IMR-90 (cell line): ENCODE measurements at regions not wholly inside any gene's neighbourhood (a gene's known extent, or its start where the extent isn't known, plus 50 kb on each side); places are given as distances from the start of the nearest gene placed in this dataset.

Source experiments
- ATAC-seq: fragments of 200-7000 bp; cut with Tn5 transposase; 2 replicates; pipeline ENCODE4 v1.9.1; 2020; ENCODE audit warnings: low read depth, mild to moderate bottlenecking, moderate library complexity
- BruUV-seq: library from RNA; stranded (reverse); fragments of 400-500 nt; replicated peaks from 2 replicates; lab custom pipeline; 2021; lab: Mats Ljungman, UMichigan
- CTCF ChIA-PET: fragments of 300-600 bp; formaldehyde crosslinking; extraction: SDS; loops from one replicate; lab custom pipeline; 2021; ENCODE audit warnings: antibody characterized with exemption; lab: Yijun Ruan, JAX
- POLR2A ChIA-PET: fragments of 300-600 bp; sonication (Branson Sonifier 250); formaldehyde crosslinking; loops from one replicate; lab custom pipeline; 2022; ENCODE audit warnings: antibody characterized with exemption; ENCODE audit not compliant: unreplicated experiment; lab: Charles Lee
- DNase-seq: peaks from one replicate; pipeline ENCODE4 v3.0.0; 2013
- H2AFZ ChIP-seq: replicated peaks from 2 replicates; pipeline ENCODE3; 2013; ENCODE audit warnings: low read length, mild to moderate bottlenecking; ENCODE audit not compliant: poor library complexity
- H2AK5ac ChIP-seq: 2 replicates; pipeline ENCODE4 v1.6.1; 2013; ENCODE audit warnings: low read depth, low read length, inconsistent platforms
- H2AK9ac ChIP-seq: replicated peaks from 2 replicates; pipeline ENCODE3; 2013; ENCODE audit warnings: mild to moderate bottlenecking, low read depth, low read length, moderate library complexity; ENCODE audit not compliant: poor library complexity
- H2BK120ac ChIP-seq: 2 replicates; pipeline ENCODE4 v1.6.1; 2013; ENCODE audit warnings: low read depth, low read length, inconsistent platforms
- H2BK15ac ChIP-seq: 3 replicates; pipeline ENCODE4 v1.6.1; 2013; ENCODE audit warnings: low read depth, low read length, inconsistent platforms
- H2BK20ac ChIP-seq: 2 replicates; pipeline ENCODE4 v1.6.1; 2013; ENCODE audit warnings: low read depth, mild to moderate bottlenecking, inconsistent platforms, low read length, moderate library complexity
- H2BK5ac ChIP-seq: 2 replicates; pipeline ENCODE4 v1.6.1; 2013; ENCODE audit warnings: mild to moderate bottlenecking, low read depth, low read length, inconsistent platforms; ENCODE audit not compliant: poor library complexity, severe bottlenecking
- H3K14ac ChIP-seq: replicated peaks from 2 replicates; pipeline ENCODE4 v1.6.1; 2013; ENCODE audit warnings: low read depth, low read length, inconsistent platforms
- H3K18ac ChIP-seq: 2 replicates; pipeline ENCODE4 v1.6.1; 2013; ENCODE audit warnings: low read depth, low read length, control low read depth
- H3K23ac ChIP-seq: 2 replicates; pipeline ENCODE4 v1.6.1; 2013; ENCODE audit warnings: low read depth, low read length, inconsistent platforms
- H3K27ac ChIP-seq: 2 replicates; pipeline ENCODE4 v1.5.1; 2013; ENCODE audit warnings: mild to moderate bottlenecking, control low read depth, low read length; ENCODE audit not compliant: insufficient read depth
- H3K27me3 ChIP-seq: 2 replicates; pipeline ENCODE4 v1.6.1; 2013; ENCODE audit warnings: low read length; ENCODE audit not compliant: control insufficient read depth, insufficient read depth
- H3K36me3 ChIP-seq: 2 replicates; pipeline ENCODE4 v1.6.1; 2013; ENCODE audit warnings: low read length, mixed read lengths; ENCODE audit not compliant: control insufficient read depth, insufficient read depth
- H3K4ac ChIP-seq: 2 replicates; pipeline ENCODE4 v1.6.1; 2013; ENCODE audit warnings: low read depth, low read length, inconsistent platforms
- H3K4me1 ChIP-seq: 2 replicates; pipeline ENCODE4 v1.6.1; 2013; ENCODE audit warnings: low read length, mixed read lengths; ENCODE audit not compliant: control insufficient read depth, insufficient read depth
- H3K4me2 ChIP-seq: 2 replicates; pipeline ENCODE4 v1.6.1; 2013; ENCODE audit warnings: low read depth, mild to moderate bottlenecking, control low read depth, low read length, moderate library complexity
- H3K4me3 ChIP-seq: 2 replicates; pipeline ENCODE4 v1.5.1; 2013; ENCODE audit warnings: low read depth, mild to moderate bottlenecking, control low read depth, low read length, moderate library complexity; ENCODE audit not compliant: insufficient read depth
- H3K56ac ChIP-seq: 2 replicates; pipeline ENCODE4 v1.6.1; 2013; ENCODE audit warnings: low read length, inconsistent platforms; ENCODE audit not compliant: insufficient read depth; ENCODE audit errors: extremely low read depth
- H3K79me1 ChIP-seq, 2 experiments: 2 replicates each; pipeline ENCODE4 v1.6.1; 2013; ENCODE audit warnings: low read length in 2 of 2, inconsistent platforms in 1 of 2, low read depth in 1 of 2
- H3K9ac ChIP-seq: 2 replicates; pipeline ENCODE4 v1.6.1; 2013; ENCODE audit warnings: low read depth, low read length, control low read depth
- H3K9me1 ChIP-seq: 2 replicates; pipeline ENCODE4 v1.6.1; 2013; ENCODE audit warnings: low read length, inconsistent platforms; ENCODE audit not compliant: insufficient read depth
- H3K9me3 ChIP-seq: 2 replicates; pipeline ENCODE4 v1.6.1; 2013; ENCODE audit warnings: low read length; ENCODE audit not compliant: control insufficient read depth, insufficient read depth
- H4K20me1 ChIP-seq: 2 replicates; pipeline ENCODE4 v1.6.1; 2013; ENCODE audit warnings: low read length, inconsistent platforms; ENCODE audit not compliant: insufficient read depth
- H4K5ac ChIP-seq: 2 replicates; pipeline ENCODE4 v1.6.1; 2013; ENCODE audit warnings: mild to moderate bottlenecking, low read depth, low read length, control low read depth
- H4K8ac ChIP-seq, 2 experiments: 2 replicates each; pipeline ENCODE4 v1.6.1; 2013; ENCODE audit warnings: low read depth in 2 of 2, low read length in 2 of 2, control low read depth in 1 of 2, inconsistent platforms in 1 of 2
- H4K91ac ChIP-seq: 2 replicates; pipeline ENCODE4 v1.6.1; 2013; ENCODE audit warnings: low read depth, low read length, inconsistent platforms; ENCODE audit not compliant: insufficient read depth
- CEBPB ChIP-seq: IDR thresholded peaks from 2 replicates; pipeline ENCODE4 v1.6.1; 2012; ENCODE audit warnings: low read depth, low read length, improper control_type of control experiment
- MXI1 ChIP-seq: IDR thresholded peaks from 2 replicates; pipeline ENCODE4 v1.6.1; 2012; ENCODE audit warnings: low read depth, mild to moderate bottlenecking, low read length, moderate library complexity, borderline replicate concordance
- POLR2A ChIP-seq: IDR thresholded peaks from 2 replicates; pipeline ENCODE4 v1.6.1; 2012; ENCODE audit warnings: mild to moderate bottlenecking, low read depth, low read length
- WGBS, 2 experiments: methylation state at CpG; one replicate each; pipeline versions ENCODE4 v1.1.5 to v1.1.7; 2013; ENCODE audit warnings: missing lambda C conversion rate in 2 of 2; ENCODE audit not compliant: insufficient read length in 1 of 2; ENCODE audit errors: extremely low coverage in 2 of 2; 5-methylcytosine and 5-hydroxymethylcytosine counted together
- dilution Hi-C: fragments of 300-500 bp; cut with HindIII; formaldehyde crosslinking; loops from one replicate; pipeline ENCODE4 v1.14.3; 2018; ENCODE audit warnings: low sequenced_read_pairs; ENCODE audit not compliant: unreplicated experiment
- in situ Hi-C: fragments of 300-500 bp; cut with MboI; formaldehyde crosslinking; loops from 3 replicates; pipeline ENCODE4 v1.14.3; 2019; ENCODE audit warnings: low sequenced_read_pairs, inconsistent platforms, mixed read lengths
- intact Hi-C: fragments of 100-400 bp; cut with micrococcal nuclease; formaldehyde crosslinking; loops from 2 replicates; pipeline ENCODE4 v1.10.0; 2022
- TF ChIP-seq, protein P1 (sequence below): fragments of 150-350 bp; IDR thresholded peaks from 2 replicates; pipeline ENCODE4 v1.6.1; 2017; ENCODE audit warnings: mild to moderate bottlenecking, antibody characterized with exemption, low read length, low read depth
- TF ChIP-seq, protein P2 (sequence below): conservative IDR thresholded peaks from 2 replicates; pipeline ENCODE4 v1.5.1; 2012; ENCODE audit warnings: mild to moderate bottlenecking, low read depth, low read length, improper control_type of control experiment

DNA sequence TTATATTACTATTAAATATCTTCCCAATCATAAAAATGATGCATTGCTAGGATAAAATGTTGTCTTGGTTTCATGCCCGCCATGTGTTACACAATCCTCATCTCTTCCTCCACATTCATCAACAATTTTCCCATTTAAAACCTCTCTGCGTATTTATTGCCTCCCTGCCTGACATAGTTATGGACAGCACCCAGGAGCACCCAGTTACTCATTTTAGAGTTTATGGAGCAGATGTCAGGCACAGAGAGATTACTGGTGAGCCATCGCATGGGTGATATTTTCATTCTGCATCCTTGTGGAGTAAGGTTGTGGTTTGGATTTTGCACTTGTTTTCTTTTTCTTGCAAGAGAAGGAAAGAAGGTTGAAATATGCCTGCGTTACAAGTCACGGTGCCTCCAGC lies 116.7 kb upstream of the NPAS2 start:
- H3K27ac ChIP-seq: no peak overlapping the region
- no peak overlapping the region for H2BK120ac ChIP-seq
- H2BK5ac ChIP-seq: no peak overlapping the region
- no peak overlapping the region for H2AFZ ChIP-seq
- peaks cover 36% of the 10 kb centered on the region for H3K27me3 ChIP-seq
- CTCF ChIA-PET: no interaction called here
- DNase-seq (no peak), ATAC-seq (no peak)
- no peak overlapping the region for H4K91ac ChIP-seq
- no peak overlapping the region for H3K4me3 ChIP-seq
- BruUV-seq: no TSS peak
- intact Hi-C loops (no loop called here), in situ Hi-C loops (no loop called here), dilution Hi-C loops (no loop called here)
- no peak overlapping the region for H3K14ac ChIP-seq
- no peaks in the 10 kb centered on the region for H3K36me3 ChIP-seq
- no peak overlapping the region for H3K18ac ChIP-seq
- 25% methylated on average over 1 of the region's 5 CpGs; no CpG with 5 or more reads in 1 of the 2 experiments for WGBS, 2 experiments
- H2BK20ac ChIP-seq: no peak overlapping the region
- no peaks in the 10 kb centered on the region for H3K79me1 ChIP-seq
- no peak overlapping the region for H2BK15ac ChIP-seq
- no peak overlapping the region for H3K56ac ChIP-seq
- TF ChIP-seq CEBPB (no peak), MXI1 (no peak), POLR2A (no peak)
- TF ChIP-seq, protein P1, sequence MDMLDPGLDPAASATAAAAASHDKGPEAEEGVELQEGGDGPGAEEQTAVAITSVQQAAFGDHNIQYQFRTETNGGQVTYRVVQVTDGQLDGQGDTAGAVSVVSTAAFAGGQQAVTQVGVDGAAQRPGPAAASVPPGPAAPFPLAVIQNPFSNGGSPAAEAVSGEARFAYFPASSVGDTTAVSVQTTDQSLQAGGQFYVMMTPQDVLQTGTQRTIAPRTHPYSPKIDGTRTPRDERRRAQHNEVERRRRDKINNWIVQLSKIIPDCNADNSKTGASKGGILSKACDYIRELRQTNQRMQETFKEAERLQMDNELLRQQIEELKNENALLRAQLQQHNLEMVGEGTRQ: no peak
- TF ChIP-seq, protein P2, sequence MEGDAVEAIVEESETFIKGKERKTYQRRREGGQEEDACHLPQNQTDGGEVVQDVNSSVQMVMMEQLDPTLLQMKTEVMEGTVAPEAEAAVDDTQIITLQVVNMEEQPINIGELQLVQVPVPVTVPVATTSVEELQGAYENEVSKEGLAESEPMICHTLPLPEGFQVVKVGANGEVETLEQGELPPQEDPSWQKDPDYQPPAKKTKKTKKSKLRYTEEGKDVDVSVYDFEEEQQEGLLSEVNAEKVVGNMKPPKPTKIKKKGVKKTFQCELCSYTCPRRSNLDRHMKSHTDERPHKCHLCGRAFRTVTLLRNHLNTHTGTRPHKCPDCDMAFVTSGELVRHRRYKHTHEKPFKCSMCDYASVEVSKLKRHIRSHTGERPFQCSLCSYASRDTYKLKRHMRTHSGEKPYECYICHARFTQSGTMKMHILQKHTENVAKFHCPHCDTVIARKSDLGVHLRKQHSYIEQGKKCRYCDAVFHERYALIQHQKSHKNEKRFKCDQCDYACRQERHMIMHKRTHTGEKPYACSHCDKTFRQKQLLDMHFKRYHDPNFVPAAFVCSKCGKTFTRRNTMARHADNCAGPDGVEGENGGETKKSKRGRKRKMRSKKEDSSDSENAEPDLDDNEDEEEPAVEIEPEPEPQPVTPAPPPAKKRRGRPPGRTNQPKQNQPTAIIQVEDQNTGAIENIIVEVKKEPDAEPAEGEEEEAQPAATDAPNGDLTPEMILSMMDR: no peak
- no peak overlapping the region for H2AK9ac ChIP-seq
- POLR2A ChIA-PET: no interaction called here
- no peaks in the 10 kb centered on the region for H3K4me1 ChIP-seq
- no peak overlapping the region for H4K5ac ChIP-seq
- no peaks in the 10 kb centered on the region for H3K9me1 ChIP-seq
- H4K20me1 ChIP-seq: no peaks in the 10 kb centered on the region
- no peak overlapping the region for H2AK5ac ChIP-seq
- H3K4ac ChIP-seq: no peak overlapping the region
- H3K9ac ChIP-seq: no peak overlapping the region
- H3K4me2 ChIP-seq: no peak overlapping the region
- no peak overlapping the region for H4K8ac ChIP-seq
- H3K9me3 ChIP-seq: no peaks in the 10 kb centered on the region
- H3K23ac ChIP-seq: no peak overlapping the region
